Right lobe of liver (tissue), 6 donors: ENCODE measurements at regions not wholly inside any gene's neighbourhood (a gene's known extent, or its start where the extent isn't known, plus 50 kb on each side); places are given as distances from the start of the nearest gene placed in this dataset.

Experiments
- ATAC-seq, 4 donors: fragments of 200-7000 bp; cut with Tn5 transposase; one replicate each; pipeline ENCODE4 v1.9.1; 2020; ENCODE audit warnings: mild to moderate bottlenecking in 4 of 4, moderate library complexity in 4 of 4
- DNase-seq, 3 donors: peaks; one replicate each; pipeline ENCODE4 v3.0.0-alpha.2; 2020
- H3K27ac ChIP-seq, 3 donors: fragments of 200-600 bp; one replicate each; pipeline ENCODE4 v1.8.0; 2022
- H3K27me3 ChIP-seq, 2 donors: fragments of 200-600 bp; one replicate each; pipeline ENCODE4 v1.8.0; 2022
- H3K36me3 ChIP-seq, 4 donors: fragments of 200-600 bp; sonication (generic) in 1 of 4; one replicate each; pipeline versions ENCODE4 v1.5.1 to v1.8.0; 2017 to 2022; ENCODE audit warnings: control low read depth in 1 of 4
- H3K4me1 ChIP-seq, 4 donors: fragments of 200-600 bp; sonication (generic) in 1 of 4; one replicate each; pipeline versions ENCODE4 v1.5.1 to v1.8.0; 2017 to 2022; ENCODE audit warnings: control low read depth in 1 of 4
- H3K4me3 ChIP-seq, 3 donors: fragments of 200-600 bp; one replicate each; pipeline ENCODE4 v1.8.0; 2022
- H3K9me3 ChIP-seq, 4 donors: fragments of 200-600 bp; sonication (generic) in 1 of 4; one replicate each; pipeline versions ENCODE4 v1.5.1 to v1.8.0; 2017 to 2022; ENCODE audit warnings: control low read depth in 1 of 4
- CTCF ChIP-seq, 4 donors: fragments of 200-600 bp in 3 of 4; fragments of 450-650 bp in 1 of 4; IDR thresholded peaks; one replicate each; pipeline versions ENCODE4 v1.5.1 to v1.8.0; 2016 to 2022; ENCODE audit warnings: antibody characterized with exemption in 4 of 4, mild to moderate bottlenecking in 2 of 4
- POLR2A ChIP-seq: fragments of 450-650 bp; IDR thresholded peaks from one replicate; pipeline ENCODE4 v1.6.1; 2017; ENCODE audit warnings: antibody characterized with exemption, mild to moderate bottlenecking
- WGBS: methylation state at CpG from one replicate; pipeline ENCODE4 v1.1.6; 2018; ENCODE audit warnings: low coverage, low lambda C conversion rate; ENCODE audit not compliant: insufficient coverage; ENCODE audit errors: missing lambda C conversion rate; 5-methylcytosine and 5-hydroxymethylcytosine counted together
- intact Hi-C, 2 donors: fragments of 100-400 bp; cut with DNase I; formaldehyde crosslinking; loops; one replicate each; pipeline versions ENCODE4 v1.11.2 to v1.14.1; 2022
- donor health status: DM: no; HTN: yes; CAD: no.
- donor health status: DM: no; HTN: no; CAD: no.
- donor health status: DM: no; HTN: no; CAD: no.
- donor health status: DM: no; HTN: yes; CAD: no.
- donor health status: DM: no; HTN: yes; CAD: no.

GRCh38 chr1:223460566-223461189 is 67.5 kb downstream of the CCDC185 start:
- Histone ChIP-seq H3K4me3 (no peak overlapping the region), H3K36me3 (no peaks in the 10 kb centered on the region), H3K4me1 (no peaks in the 10 kb centered on the region), H3K27ac (no peak overlapping the region), H3K27me3 (no peaks in the 10 kb centered on the region), H3K9me3 (no peaks in the 10 kb centered on the region)
- DNase-seq = no peak
- no peak for TF ChIP-seq POLR2A
- no peak for TF ChIP-seq CTCF (IDR thresholded peaks at IDR 0.05)
- no peak for ATAC-seq
- intact Hi-C loops = no loop called here
- WGBS = 59% methylated on average over 4 of the region's 4 CpGs

GRCh38 chr1:223462047-223462630 is 68.9 kb downstream of the CCDC185 start:
- H3K27me3 ChIP-seq = no peaks in the 10 kb centered on the region
- no peak overlapping the region for H3K27ac ChIP-seq
- intact Hi-C loops = no loop called here
- no peaks in the 10 kb centered on the region for H3K36me3 ChIP-seq
- no peak overlapping the region for H3K4me3 ChIP-seq
- no peak for DNase-seq
- no peak for TF ChIP-seq POLR2A
- TF ChIP-seq CTCF (IDR thresholded peaks at IDR 0.05) = no peak
- no peaks in the 10 kb centered on the region for H3K9me3 ChIP-seq
- 97% methylated on average over 3 of the region's 5 CpGs for WGBS
- no peaks in the 10 kb centered on the region for H3K4me1 ChIP-seq
- no peak for ATAC-seq

GRCh38 chr1:223462866-223463404 is 69.7 kb downstream of the CCDC185 start:
- ATAC-seq (no peak), DNase-seq (no peak)
- TF ChIP-seq POLR2A (no peak), CTCF (IDR thresholded peaks at IDR 0.05) (no peak)
- Histone ChIP-seq H3K4me3 (no peak overlapping the region), H3K27ac (no peak overlapping the region), H3K36me3 (no peaks in the 10 kb centered on the region), H3K9me3 (no peaks in the 10 kb centered on the region), H3K27me3 (no peaks in the 10 kb centered on the region), H3K4me1 (no peaks in the 10 kb centered on the region)
- intact Hi-C loops = no loop called here
- WGBS = 65% methylated on average over 3 of the region's 3 CpGs

GRCh38 chr1:223466151-223466550 is 72.9 kb downstream of the CCDC185 start:
- H3K4me3 ChIP-seq = no peak overlapping the region
- ATAC-seq = no peak
- no peak for DNase-seq
- no peaks in the 10 kb centered on the region for H3K4me1 ChIP-seq
- TF ChIP-seq CTCF (IDR thresholded peaks at IDR 0.05) (no peak), POLR2A (no peak)
- intact Hi-C loops = no loop called here
- WGBS = 50% methylated on average over 1 of the region's 1 CpG
- no peak overlapping the region for H3K27ac ChIP-seq
- H3K27me3 ChIP-seq = no peaks in the 10 kb centered on the region
- H3K9me3 ChIP-seq = no peaks in the 10 kb centered on the region
- H3K36me3 ChIP-seq = no peaks in the 10 kb centered on the region
